Sigmoid colon (tissue), 4 donors: ENCODE measurements at regions not wholly inside any gene's neighbourhood (a gene's known extent, or its start where the extent isn't known, plus 50 kb on each side); places are given as distances from the start of the nearest gene placed in this dataset.

Experiments
- CTCF ChIP-seq, 4 experiments: fragments of 450-650 bp in 3 of 4; fragments of 200-600 bp in 1 of 4; IDR thresholded peaks; one replicate each; pipeline ENCODE4 v1.5.1; 2016 to 2019; ENCODE audit warnings: antibody characterized with exemption in 4 of 4, mild to moderate bottlenecking in 3 of 4, moderate library complexity in 2 of 4
- EP300 ChIP-seq, 4 donors: sonication (generic); formaldehyde crosslinking; IDR thresholded peaks; one replicate each; pipeline ENCODE4 v1.6.1; 2017; ENCODE audit warnings: antibody characterized with exemption in 4 of 4
- POLR2AphosphoS5 ChIP-seq, 4 donors: sonication (generic); formaldehyde crosslinking; IDR thresholded peaks; one replicate each; pipeline ENCODE4 v1.6.1; 2017; ENCODE audit warnings: antibody characterized with exemption in 4 of 4

GRCh38 chr17:77622647-77623046 lies 335.9 kb upstream of the TNRC6C start:
- TF ChIP-seq CTCF (IDR thresholded peaks at IDR 0.05) (no peak), POLR2AphosphoS5 (IDR thresholded peaks at IDR 0.05) (no peak), EP300 (IDR thresholded peaks at IDR 0.05) (no peak)
